ENCODE measurements at regions not wholly inside any gene's neighbourhood (a gene's known extent, or its start where the extent isn't known, plus 50 kb on each side); places are given as distances from the start of the nearest gene placed in this dataset.

DNA sequence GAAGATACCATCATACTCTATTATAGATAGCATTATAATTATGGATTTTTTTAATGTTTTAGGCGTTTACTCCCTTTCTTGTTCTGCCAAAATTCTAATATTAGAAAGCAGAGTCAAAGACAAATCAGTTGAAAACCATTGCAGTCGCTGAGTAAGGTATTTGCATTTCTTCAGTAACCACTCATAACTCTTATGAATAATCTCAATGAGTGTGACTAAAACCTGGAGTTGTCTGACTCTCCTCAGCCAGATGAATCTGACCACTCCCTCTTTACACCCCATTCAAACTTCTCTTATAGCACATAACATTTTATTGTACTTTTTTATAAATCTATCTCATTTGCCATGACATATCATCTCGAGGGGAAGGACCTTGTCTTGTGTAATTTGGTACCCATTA lies 1006.5 kb downstream of the DIAPH3 start:
- no peak for DNase-seq

DNA sequence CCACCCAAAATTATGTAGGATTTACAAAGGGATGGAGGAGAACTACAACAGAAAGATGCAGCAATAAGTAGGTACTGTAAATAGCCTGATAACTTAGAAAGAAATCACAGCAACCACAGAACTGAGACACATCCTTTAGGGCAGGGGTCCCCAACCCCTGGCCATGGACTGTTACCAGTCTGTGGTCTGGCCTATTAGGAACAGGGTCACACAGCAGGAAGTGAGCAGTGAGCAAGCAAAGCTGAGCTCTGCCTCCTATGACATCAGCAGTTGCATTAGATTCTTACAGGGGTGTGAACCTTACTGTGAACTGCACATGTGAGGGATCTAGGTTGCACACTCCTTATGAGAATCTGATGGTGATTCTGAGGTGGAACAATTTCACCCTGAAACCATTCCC lies 997.6 kb downstream of the DIAPH3 start:
- DNase-seq = no peak

DNA sequence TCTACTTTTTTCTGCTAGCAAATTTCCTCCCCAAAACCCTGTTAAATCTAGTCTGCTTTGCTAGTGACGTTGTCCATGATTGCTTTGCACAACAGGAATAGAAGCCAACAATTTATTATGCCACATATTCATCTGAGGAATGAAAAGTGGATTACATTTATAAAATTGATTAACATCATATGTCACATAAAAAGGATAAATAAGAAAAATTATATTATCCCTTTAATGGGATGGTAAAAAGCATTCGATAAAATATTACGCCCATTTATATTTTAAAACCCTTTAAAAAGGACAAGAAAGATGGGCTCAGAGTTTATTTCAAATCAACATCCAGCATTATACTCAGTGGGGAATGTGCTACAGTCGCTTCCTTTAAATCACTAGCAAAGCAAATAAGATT lies 991.7 kb downstream of the DIAPH3 start:
- DNase-seq = no peak

DNA sequence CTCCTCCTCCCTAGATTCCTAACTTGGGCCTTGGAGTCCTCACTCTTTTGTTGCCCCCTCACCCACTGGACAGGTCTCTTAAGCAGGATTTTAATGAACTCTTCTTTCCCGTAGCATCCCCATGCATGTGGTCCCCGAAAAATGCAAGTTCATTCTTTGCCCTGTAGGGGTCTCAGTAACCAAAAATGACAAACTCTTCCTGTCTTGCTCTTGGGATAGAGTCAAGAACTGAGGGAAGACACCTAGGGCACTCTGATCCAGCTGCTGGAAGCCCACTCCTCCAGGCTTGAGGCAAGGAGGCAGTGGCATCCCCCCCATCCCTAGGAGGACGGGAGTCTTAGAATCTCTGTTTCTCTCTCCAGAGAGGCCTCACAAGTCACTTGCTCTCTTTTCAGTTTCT lies 987.0 kb downstream of the DIAPH3 start:
- DNase-seq = no peak

GRCh38 chr13:59178344-59178743 lies 985.4 kb downstream of the DIAPH3 start:
- no peak for DNase-seq

- DNase-seq = no peak
These were observed 981.5 kb downstream of the DIAPH3 start for GRCh38 chr13:59182241-59182640.

DNA sequence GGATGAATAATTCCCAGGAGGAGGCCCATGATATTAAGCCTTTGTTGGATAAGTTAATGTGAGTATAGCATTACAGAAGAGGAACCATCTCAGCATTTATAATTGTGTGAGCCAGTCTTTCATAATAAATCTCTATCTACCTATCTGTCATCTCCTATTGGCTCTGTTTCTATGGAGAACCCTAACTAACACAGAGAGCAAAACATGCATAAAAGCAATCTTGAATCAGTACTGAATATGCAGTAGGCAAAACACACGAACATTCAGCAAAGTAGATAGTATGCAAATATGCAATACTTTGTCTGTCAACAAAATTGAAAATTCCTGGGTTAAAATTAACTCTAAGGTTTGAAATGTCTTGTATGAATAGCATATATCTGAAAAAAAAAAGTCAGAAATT lies 966.3 kb downstream of the DIAPH3 start:
- DNase-seq = no peak

- DNase-seq = no peak
These were observed 961.9 kb downstream of the DIAPH3 start for GRCh38 chr13:59201841-59202240.

DNA sequence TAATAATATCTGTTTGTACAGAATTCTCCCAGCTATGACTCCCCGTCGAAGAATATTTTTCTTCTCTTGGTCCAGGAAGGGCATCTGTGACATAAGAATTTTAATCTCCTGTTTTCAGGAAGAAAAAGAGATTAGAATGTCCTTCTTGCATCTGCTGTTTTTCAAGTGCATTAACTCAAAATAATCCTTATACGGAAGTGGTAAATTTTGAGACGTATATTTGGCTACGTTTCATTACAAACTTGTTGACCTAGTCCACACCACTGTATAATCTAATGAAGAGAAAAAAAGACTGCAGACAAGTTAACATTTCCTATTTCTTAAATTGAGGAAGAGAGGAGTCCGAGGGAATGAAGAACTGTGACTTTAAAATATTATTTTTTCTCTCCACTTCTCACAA lies 959.9 kb downstream of the DIAPH3 start:
- no peak for DNase-seq

- DNase-seq = no peak
These were observed 958.2 kb downstream of the DIAPH3 start for GRCh38 chr13:59205501-59205900.

GRCh38 chr13:59208405-59209195 lies 955.1 kb downstream of the DIAPH3 start:
- no peak for DNase-seq

GRCh38 chr13:59210543-59210942 lies 953.2 kb downstream of the DIAPH3 start:
- DNase-seq = no peak

- no peak for DNase-seq
These were observed 952.1 kb downstream of the DIAPH3 start for GRCh38 chr13:59211606-59212005.

GRCh38 chr13:59229401-59229800 lies 934.3 kb downstream of the DIAPH3 start:
- DNase-seq = no peak

DNA sequence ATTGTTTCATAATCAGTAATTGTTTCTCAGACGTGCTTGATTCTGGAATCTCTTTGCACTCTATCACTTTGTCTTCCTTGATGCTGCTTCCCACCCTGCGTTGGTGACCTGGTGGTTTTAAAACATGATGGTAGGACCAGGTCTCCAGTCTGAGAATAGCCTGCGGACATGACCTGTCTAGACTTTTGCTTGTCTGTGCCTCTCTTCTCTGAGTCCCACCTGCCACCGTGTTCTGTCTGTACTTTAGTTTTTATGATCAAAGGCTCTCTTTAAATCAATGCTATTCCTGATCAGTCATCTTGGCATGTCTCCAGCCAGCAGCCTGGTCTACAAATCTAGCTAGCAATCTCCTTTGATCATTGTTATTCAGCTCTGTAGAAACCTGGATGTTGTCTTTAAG lies 933.9 kb downstream of the DIAPH3 start:
- DNase-seq = no peak

DNA sequence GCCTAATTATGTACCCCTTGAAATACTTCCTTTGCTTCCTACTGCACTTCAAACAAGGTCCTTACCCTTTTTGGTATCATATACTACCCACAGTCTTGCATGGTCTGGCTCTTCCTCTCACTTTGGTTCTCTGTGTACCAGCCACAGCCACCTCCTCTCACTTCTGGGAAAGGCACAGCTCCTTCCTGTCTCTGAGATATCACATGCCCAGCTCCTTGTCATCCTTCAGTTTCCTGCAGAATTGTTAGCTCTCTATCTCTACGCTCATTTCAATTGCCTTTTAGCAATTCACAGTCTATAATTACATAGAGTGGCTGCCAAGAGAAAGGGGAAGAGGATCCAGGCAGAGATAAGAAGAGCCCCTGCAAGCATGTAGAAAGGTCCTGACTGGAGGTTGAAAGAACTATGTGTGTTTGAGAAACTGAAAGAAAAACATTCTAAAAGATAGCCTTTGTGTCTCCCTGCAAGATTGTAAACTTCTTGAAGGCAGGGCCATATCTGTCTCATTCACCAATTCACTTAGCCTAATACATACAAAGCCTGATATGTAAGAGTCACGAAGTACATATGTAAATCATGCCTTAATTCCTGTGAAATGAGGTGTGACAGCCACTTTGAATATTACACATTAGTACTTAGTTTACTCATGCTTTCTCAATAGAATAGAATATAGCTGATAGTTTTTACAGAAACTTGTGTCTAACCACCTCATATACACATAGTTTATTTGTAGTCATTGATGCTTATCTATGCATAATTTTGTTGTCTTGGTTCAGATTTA lies 933.1 kb downstream of the DIAPH3 start:
- DNase-seq = no peak

GRCh38 chr13:59236309-59236919 lies 927.3 kb downstream of the DIAPH3 start:
- no peak for DNase-seq

DNA sequence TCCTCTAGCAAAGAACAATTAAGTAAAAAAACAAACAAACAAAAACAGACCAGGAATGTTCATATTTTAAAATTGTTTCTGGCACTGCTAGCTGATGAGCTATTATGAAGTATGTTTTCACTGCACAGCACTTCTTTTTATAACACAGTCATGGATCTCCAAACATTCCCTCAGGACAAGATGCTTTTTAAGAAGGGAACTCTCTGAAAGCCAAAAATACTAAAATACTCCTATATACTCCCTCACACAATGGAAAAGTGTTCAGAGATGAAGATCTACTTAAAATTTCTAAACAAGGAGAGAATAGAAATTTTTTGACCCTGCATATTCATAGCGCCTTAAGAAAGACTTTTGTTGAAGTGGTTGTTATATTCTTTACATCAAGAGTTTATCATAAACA lies 926.8 kb downstream of the DIAPH3 start:
- DNase-seq = no peak

DNA sequence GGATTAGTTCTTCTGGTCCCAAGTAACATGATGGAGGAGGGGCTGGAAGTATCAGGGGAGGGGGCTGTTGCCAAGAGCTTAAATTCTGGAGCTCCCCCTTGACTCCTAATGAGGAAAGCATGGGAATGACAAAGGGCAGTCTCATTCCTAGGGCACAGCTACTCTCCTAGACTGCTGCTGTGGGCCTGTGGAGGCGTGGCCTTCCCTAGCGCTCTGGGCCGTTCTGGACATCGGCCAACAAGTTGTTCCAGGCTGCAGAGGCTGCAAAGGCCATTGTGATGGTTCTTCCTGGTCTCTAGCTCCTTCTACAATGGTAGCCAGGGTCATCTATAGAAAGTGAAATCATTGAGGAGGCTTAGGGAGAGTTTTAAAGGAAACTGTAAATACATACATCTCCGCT lies 916.6 kb downstream of the DIAPH3 start:
- DNase-seq = peak in 6 of 14 donors; percentile 4 to 29 (median 18)

- DNase-seq = peak in 2 of 14 donors; percentile 7 to 24
These were observed 913.2 kb downstream of the DIAPH3 start for GRCh38 chr13:59250336-59251189.

DNA sequence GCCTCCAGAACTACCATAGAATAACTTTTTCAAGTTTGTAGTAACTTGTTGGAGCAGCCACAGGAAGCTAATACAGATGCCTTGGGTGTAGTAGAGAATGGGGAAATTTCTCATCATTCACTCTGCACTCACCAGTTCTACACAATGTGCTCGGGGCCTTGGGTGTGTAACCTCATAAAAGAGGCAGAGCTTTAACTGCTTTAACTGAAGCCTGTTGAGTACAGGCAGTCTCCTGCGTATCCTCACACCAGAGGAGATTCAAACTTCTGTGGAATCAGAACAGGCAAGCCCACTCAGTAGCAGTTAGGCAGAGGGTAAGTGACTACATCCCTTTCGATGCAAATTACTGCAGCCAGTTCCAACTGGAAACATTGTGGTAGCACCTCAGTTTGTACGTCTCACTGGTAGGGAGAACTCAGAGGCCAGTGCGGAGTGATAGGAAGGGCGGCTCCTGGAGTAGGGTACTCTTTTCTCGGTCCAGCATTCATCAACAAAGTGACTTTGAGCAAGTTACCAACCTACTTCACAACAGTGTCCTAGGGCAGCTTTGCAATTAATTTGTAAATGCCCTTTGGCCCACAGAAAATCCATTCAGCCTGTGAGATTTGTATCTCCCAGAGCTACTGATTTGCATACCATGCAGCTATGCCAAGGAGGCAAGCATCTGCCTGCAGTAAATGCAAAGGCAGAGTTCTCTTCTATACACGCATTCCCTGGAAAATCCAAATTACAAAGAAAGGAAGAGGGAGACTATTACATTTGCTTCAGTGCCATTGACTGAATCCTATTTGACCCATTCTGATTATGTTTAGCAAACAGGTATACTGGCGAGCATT lies 904.3 kb downstream of the DIAPH3 start:
- DNase-seq = no peak
